Fibroblast of skin of scalp (primary cell): ENCODE measurements at regions not wholly inside any gene's neighbourhood (a gene's known extent, or its start where the extent isn't known, plus 50 kb on each side); places are given as distances from the start of the nearest gene placed in this dataset.
"Not testable (repeated sequence)": the region's sequence is repeated elsewhere in the genome, so short reads cannot be mapped to it uniquely, and the experiment has no call there.

Experiments
- DNase-seq: peaks from one replicate; pipeline ENCODE4 v3.0.0-alpha.2; 2013

DNA sequence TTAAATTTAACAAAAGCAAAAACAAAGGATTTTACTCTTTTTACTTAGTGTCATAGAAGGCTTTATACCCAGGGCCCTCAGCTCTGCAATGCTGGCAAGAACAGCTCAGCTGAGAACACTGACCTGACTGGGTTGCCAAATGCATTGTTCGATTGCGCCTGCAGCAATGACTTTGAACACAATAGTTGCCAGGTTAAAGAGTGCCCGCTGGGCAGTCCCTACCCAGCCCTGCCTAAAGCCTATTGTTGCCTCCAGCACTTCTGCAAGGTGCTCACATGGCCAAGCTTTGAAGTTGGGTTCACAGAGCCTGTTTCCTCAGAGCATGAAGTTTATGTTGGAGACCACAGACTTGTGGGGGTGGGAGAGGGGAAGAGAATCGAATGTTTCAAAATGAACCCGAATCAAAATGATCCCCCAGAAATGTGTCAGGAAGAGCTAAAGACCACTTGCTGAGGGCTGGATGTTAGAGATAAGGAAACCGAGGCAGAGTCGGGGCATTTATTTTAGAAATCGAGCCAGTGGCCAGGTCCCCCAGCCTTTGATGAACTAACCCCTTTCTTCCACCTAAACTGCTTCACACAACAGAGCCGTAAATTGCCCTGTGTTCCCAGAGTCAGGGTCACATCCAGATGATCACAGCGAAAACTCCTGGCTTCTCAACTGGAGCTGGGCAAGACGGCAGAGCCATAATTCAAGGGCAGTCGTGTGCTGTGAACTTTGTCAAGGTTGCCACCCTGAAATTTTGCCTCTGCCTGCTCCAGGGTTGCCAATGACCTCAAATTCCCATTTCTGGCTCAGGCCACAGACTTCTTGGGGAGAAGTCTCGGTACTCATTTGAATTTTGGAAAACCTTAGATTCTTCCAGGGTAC is 55.0 kb downstream of the FOXA2 start:
- DNase-seq: no peak

- no peak for DNase-seq
These were observed 57.8 kb downstream of the FOXA2 start for GRCh38 chr20:22526512-22527012.

- DNase-seq: no peak
These were observed 58.6 kb downstream of the FOXA2 start for GRCh38 chr20:22525821-22526220.

- no peak for DNase-seq
These were observed 59.1 kb downstream of the FOXA2 start for GRCh38 chr20:22525069-22525820.

- DNase-seq: no peak
These were observed 59.9 kb downstream of the FOXA2 start for GRCh38 chr20:22524393-22525015.

- DNase-seq: no peak
These were observed 60.6 kb downstream of the FOXA2 start for GRCh38 chr20:22523499-22524392.

DNA sequence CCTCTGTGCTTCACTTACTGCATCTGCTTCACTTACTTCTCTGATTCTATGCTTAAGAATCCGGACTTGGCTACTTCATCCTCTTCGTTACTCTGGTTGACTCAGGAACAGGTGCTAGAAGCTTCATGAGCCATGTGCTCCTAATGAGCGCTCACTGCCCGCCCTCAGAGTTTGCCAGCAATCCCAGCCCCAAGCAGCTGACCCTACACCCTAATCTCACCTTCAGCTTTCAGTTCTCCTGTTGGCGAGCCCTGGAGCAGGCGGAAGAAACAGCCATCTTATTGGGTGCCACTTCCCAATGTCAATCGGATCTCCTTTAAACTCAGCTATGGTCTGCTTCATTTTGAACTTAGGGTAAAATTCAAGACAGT is 61.3 kb downstream of the FOXA2 start:
- DNase-seq: no peak

- no peak for DNase-seq
These were observed 61.7 kb downstream of the FOXA2 start for GRCh38 chr20:22522701-22523100.

DNA sequence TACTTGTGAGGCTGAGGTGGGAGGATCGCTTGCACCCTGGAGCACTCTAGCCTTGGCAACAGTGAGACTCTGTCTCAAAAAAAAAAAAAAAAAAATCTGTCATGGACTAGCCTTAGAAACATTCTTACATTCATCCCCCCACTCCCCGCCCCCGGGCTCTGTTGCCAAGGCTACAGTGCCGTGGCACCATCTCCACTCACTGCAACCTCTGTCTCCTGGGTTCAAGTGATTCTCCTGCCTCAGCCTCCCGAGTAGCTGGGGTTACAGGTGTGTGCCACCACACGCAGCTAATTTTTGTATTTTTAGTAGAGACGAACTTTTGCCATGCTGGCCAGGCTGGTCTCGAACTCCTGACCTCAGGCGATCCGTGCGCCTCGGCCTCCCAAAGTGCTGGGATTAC is 62.4 kb downstream of the FOXA2 start:
- DNase-seq: not testable (repeated sequence)

DNA sequence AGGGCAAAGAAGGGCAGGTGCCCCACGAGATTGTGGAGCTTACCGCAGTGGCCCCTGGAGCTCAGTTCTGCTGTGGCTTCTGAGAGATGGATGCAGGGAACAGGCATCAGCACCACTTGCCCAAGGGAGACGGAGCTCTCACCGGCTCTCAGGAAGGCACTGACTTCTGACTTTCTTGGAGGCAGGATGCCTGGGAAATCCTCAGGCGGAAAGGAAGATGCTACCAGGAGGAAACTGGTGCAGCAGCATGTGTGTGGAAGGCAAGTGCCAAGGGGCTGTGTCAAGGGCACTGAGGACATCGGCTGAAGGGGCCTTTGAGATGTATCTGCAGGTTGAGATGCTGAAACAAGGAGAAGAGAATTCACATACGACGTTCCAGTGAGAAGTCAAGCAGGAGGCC is 64.0 kb downstream of the FOXA2 start:
- no peak for DNase-seq

DNA sequence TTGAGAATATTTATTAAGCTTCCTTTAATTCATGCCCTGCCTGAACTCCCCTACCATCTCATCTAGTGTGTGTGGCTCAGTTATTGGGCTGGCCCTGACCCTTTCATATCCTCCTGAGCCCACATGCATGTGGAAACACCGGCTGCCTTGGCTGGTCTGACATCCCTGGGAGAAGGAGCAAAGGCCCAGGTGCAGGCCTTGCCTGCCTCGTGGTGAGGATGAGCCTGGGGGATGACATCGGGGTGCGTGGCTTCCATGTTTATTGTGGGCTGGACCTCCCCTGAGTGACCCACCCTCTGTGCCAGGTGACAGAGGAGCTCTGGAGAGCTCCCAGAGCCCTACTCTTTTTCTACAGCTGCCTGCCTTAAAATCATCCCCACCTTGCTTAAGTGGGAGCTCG is 69.1 kb downstream of the FOXA2 start:
- DNase-seq: no peak

GRCh38 chr20:22513574-22513973 is 70.8 kb downstream of the FOXA2 start:
- no peak for DNase-seq

DNA sequence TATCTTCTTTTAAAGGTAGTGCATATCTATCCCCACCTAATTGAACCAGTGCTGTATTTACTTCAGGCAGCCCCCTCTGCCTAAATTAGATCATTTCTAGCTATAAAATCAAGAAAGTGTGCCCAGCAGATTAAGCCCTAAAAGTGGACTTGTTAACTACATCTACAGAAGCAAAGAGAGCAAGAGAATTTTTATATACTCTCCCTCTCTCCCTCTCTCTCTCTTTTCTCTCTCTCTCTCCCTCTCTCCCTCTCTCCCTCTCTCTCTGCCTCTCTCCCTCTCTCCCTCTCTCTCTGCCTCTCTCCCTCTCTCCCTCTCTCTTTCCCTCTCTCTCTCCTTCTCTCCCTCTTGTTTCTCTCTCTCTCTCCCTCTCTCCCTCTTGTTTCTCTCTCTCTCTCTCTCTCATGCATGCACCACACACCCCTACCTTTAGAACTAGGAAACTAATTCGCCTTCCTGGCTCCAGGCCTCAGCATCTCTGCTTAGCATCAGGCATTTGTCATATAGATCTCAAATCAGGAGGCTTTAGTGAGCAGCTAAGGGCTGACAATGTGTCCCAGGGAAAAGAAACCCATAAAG is 71.4 kb downstream of the FOXA2 start:
- DNase-seq: no peak

DNA sequence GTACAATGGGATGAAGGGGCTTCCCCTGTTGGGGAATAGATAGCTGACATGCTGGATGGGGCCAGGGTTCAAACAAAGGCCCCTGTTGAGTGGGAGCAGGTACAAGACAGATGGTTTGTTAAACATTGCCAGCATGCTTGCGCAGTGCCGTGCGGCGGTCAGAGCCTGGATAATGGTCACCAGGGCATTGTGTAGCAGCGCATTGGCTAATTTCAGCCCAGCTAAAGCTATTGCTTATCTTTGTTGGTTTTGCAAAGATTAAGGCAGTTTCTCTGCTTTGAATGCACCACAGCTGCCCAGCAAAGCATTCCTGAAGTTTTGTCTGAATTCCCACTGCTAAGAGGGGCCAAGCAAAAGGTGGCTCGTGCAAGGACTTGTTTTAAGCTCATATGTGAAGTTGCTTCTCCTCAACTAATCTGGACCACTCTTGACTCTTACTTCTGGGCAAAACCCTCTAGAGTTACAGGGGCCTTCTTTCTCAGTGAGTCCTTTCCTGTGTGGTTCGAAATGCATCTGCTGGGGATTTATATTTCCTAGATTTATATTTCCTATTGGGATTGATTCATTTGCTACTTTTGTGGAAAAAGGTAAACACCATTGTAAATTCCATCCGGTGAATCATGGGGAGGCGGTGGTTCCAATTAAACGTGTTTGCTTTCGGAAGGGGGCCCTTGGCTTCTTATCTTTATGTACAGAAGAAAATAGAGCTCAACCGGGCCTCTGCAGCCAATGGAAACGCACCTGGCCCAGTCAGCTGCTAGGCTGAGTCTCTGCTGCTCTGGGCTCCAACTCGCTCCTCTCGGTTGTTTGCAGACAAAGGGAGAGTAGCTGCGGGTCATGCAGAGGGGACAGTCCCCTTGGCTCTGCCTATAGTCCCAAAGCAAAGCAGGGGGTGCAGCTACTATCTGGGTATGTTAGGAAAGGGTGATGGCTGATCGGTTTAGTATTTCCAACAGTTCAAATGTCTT is 72.1 kb downstream of the FOXA2 start:
- no peak for DNase-seq

DNA sequence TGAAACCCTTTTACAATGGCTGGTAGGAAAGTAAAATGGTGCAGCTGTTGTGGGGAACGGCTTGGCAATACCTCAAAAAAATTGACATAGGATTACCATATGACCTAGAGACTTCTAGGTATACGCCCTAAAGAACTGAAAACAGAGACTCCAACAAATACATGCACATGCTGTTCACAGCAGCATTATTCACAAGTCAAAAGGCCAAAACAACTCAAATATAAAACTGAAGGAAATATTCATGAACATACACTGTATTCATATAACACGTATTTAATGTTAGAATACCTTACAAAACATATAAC is 74.6 kb downstream of the FOXA2 start:
- DNase-seq: no peak

DNA sequence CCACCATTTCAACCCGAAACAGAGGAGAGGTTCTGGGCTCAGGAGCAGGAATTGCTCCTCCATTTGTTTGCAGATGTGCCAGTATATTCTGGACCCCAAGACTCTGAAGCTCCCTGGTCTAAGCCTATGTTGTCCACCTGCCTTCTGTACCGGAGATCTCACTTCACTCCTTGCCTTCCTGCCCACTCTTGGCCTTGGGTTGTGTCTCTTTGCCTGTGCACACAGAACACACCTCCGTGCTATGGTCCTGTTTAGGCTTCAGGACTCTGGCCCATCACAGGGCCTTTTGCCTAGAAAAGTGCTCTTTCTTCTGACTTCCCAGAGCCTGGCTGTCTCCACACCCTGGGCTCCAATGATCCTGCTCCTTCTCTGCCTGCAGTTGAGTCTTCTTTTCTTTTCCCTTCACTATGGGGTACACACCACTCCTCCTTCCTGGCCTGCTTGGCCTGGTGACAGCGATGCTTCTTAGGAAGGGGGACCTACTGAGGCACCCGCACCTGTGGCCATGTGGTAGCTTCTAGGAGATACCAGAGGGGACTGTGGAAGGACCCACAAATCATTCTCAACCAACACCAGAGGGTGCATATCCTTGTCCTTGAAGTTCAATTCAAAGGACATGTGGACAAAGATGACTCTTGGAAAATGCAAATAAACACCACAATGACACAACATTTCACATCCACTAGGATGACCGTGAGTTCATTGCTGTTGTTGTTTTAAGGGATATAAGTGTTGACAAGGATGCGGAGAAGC is 75.1 kb downstream of the FOXA2 start:
- no peak for DNase-seq

DNA sequence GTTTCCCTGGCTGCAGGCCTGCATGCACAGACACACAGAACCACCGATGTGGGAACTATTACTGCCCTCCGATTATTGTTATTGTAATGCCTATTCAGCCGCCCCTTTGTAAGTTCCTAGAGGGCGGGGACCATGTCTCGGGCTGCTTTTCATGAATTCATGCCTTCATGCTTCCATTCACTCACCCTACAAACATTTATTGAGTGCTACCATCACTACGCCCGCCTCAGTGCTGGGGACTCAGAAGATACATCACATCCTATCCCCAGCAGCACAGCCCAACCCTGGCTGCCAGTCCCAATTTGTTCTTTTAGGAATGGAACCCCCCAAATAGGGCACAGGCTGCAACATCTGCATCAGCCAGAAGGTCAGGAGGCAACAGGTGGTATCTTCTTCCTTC is 75.9 kb downstream of the FOXA2 start:
- no peak for DNase-seq

- no peak for DNase-seq
These were observed 77.0 kb downstream of the FOXA2 start for GRCh38 chr20:22507240-22507961.

- DNase-seq: no peak
These were observed 77.5 kb downstream of the FOXA2 start for GRCh38 chr20:22506827-22507226.
